ENCODE measurements at regions not wholly inside any gene's neighbourhood (a gene's known extent, or its start where the extent isn't known, plus 50 kb on each side); places are given as distances from the start of the nearest gene placed in this dataset.

DNA sequence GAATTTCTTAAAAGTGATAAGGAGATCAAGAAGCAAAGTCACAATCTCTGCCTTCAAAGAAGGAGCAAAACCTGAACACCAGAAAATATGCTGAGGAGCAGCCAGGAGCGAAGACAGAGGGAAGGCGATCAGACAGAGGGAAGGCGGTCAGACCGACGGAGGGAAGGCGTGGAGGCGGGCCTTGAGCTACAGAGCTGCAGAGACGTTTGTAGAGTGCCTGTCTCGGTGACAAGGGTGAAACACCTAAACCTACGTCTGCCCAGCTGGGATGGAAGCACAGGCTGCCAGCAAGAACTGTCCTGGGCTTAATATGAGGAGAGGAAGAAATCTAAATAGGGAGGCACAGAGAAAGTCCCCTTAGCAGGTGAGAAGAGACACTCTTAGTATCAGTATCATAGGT is 476.0 kb downstream of the OCA2 start (continued):
- no peak for TF ChIP-seq PAF1 (CRISPR knock-in tag; IDR thresholded peaks at IDR 0.05)
- no peak for TF ChIP-seq PRMT3 (CRISPR knock-in tag; IDR thresholded peaks at IDR 0.05; ENCODE audit: borderline replicate concordance, low read depth)
- TF ChIP-seq, protein P1, sequence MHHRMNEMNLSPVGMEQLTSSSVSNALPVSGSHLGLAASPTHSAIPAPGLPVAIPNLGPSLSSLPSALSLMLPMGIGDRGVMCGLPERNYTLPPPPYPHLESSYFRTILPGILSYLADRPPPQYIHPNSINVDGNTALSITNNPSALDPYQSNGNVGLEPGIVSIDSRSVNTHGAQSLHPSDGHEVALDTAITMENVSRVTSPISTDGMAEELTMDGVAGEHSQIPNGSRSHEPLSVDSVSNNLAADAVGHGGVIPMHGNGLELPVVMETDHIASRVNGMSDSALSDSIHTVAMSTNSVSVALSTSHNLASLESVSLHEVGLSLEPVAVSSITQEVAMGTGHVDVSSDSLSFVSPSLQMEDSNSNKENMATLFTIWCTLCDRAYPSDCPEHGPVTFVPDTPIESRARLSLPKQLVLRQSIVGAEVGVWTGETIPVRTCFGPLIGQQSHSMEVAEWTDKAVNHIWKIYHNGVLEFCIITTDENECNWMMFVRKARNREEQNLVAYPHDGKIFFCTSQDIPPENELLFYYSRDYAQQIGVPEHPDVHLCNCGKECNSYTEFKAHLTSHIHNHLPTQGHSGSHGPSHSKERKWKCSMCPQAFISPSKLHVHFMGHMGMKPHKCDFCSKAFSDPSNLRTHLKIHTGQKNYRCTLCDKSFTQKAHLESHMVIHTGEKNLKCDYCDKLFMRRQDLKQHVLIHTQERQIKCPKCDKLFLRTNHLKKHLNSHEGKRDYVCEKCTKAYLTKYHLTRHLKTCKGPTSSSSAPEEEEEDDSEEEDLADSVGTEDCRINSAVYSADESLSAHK (CRISPR knock-in tag; IDR thresholded peaks at IDR 0.05; ENCODE audit: borderline replicate concordance): no peak
- TF ChIP-seq ZNF839 (CRISPR knock-in tag; IDR thresholded peaks at IDR 0.05; ENCODE audit: borderline replicate concordance): no peak
- no peak for TF ChIP-seq NBN (conservative IDR thresholded peaks at IDR 0.05)
- no peak for TF ChIP-seq NR2F6 (IDR thresholded peaks at IDR 0.05)
- no peak for TF ChIP-seq NR2F6 (CRISPR knock-in tag; IDR thresholded peaks at IDR 0.05)
- TF ChIP-seq SOX13 (IDR thresholded peaks at IDR 0.05): no peak
- no peak for TF ChIP-seq SOX13 (CRISPR knock-in tag; conservative IDR thresholded peaks at IDR 0.05 in 1 of 2, IDR thresholded peaks at IDR 0.05 in 1 of 2)

GRCh38 chr15:27622371-27622770 is 476.7 kb downstream of the OCA2 start:
- Histone ChIP-seq H3K9ac (ENCODE audit: insufficient read depth, low read depth, low read length) (no peak overlapping the region), H3K79me2 (ENCODE audit: insufficient read depth, low read length) (no peaks in the 10 kb centered on the region), H3K4me3 (replicated peaks in 1 of 3; ENCODE audit: insufficient read depth in 1 of 3, low read depth in 2 of 3, low read length in 3 of 3) (no peak overlapping the region), H3K27ac (ENCODE audit: extremely low read length, insufficient read depth, low read length) (no peak overlapping the region), H3K27me3 (ENCODE audit: control insufficient read depth in 1 of 2, insufficient read depth in 2 of 2, low read length in 2 of 2) (0 out of 5 replicates have a peak, but pooled peaks cover 0 to 2% of the 10 kb centered on the region in 2 experiments), H3K4me2 (ENCODE audit: low read depth, low read length) (no peak overlapping the region), H3K36me3 (replicated peaks in 1 of 2; ENCODE audit: control insufficient read depth in 1 of 2, insufficient read depth in 2 of 2, low read length in 2 of 2) (no peaks in the 10 kb centered on the region), H4K20me1 (ENCODE audit: insufficient read depth, low read length) (no peaks in the 10 kb centered on the region), H3K4me1 (ENCODE audit: insufficient read depth, low read length) (no peaks in the 10 kb centered on the region), H2AFZ (ENCODE audit: low read length) (no peak overlapping the region), H3K9me3 (ENCODE audit: low read length) (peaks cover 9% of the 10 kb centered on the region)
- in situ Hi-C loops (cut with HindIII; ENCODE audit: extremely low pct_ligation_motif_present, low pct_unique_long_range_greater_than_20kb): no loop called here
- intact Hi-C loops (cut with micrococcal nuclease; ENCODE audit: unreplicated experiment): no loop called here
- FAIRE-seq (no peak), ATAC-seq (no peak), DNase-seq (ENCODE audit: low spot score) (no peak)
- CTCF ChIA-PET (ENCODE audit: low intra/inter-chr PET ratio, low total read pairs): no interaction called here
- POLR2A ChIA-PET: no interaction called here
- BruUV-seq (replicated peaks): no TSS peak
- TF ChIP-seq ZNF569 (CRISPR knock-in tag; IDR thresholded peaks at IDR 0.05; ENCODE audit: borderline replicate concordance) (no peak), ZBTB3 (CRISPR knock-in tag; IDR thresholded peaks at IDR 0.05; ENCODE audit: borderline replicate concordance, low read depth) (no peak), ZNF101 (CRISPR knock-in tag; IDR thresholded peaks at IDR 0.05; ENCODE audit: borderline replicate concordance, low read depth) (no peak), ZNF44 (CRISPR knock-in tag; IDR thresholded peaks at IDR 0.05) (no peak), MYC (CRISPR knock-in tag; IDR thresholded peaks at IDR 0.05; ENCODE audit: borderline replicate concordance) (no peak), ZNF816 (CRISPR knock-in tag; IDR thresholded peaks at IDR 0.05; ENCODE audit: borderline replicate concordance) (no peak), ZBTB7B (CRISPR knock-in tag; IDR thresholded peaks at IDR 0.05) (no peak), ZMAT3 (CRISPR knock-in tag; conservative IDR thresholded peaks at IDR 0.05) (no peak), CEBPG (CRISPR knock-in tag; IDR thresholded peaks at IDR 0.05) (no peak), ZNF660 (CRISPR knock-in tag; IDR thresholded peaks at IDR 0.05; ENCODE audit: borderline replicate concordance, low read depth) (no peak), ZNF12 (CRISPR knock-in tag; IDR thresholded peaks at IDR 0.05) (no peak), SOX13 (IDR thresholded peaks at IDR 0.05) (no peak), SOX13 (CRISPR knock-in tag; conservative IDR thresholded peaks at IDR 0.05 in 1 of 2, IDR thresholded peaks at IDR 0.05 in 1 of 2) (no peak)
- TF ChIP-seq, protein P2, sequence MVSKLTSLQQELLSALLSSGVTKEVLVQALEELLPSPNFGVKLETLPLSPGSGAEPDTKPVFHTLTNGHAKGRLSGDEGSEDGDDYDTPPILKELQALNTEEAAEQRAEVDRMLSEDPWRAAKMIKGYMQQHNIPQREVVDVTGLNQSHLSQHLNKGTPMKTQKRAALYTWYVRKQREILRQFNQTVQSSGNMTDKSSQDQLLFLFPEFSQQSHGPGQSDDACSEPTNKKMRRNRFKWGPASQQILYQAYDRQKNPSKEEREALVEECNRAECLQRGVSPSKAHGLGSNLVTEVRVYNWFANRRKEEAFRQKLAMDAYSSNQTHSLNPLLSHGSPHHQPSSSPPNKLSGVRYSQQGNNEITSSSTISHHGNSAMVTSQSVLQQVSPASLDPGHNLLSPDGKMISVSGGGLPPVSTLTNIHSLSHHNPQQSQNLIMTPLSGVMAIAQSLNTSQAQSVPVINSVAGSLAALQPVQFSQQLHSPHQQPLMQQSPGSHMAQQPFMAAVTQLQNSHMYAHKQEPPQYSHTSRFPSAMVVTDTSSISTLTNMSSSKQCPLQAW (CRISPR knock-in tag; IDR thresholded peaks at IDR 0.05): no peak
- TF ChIP-seq, protein P3, sequence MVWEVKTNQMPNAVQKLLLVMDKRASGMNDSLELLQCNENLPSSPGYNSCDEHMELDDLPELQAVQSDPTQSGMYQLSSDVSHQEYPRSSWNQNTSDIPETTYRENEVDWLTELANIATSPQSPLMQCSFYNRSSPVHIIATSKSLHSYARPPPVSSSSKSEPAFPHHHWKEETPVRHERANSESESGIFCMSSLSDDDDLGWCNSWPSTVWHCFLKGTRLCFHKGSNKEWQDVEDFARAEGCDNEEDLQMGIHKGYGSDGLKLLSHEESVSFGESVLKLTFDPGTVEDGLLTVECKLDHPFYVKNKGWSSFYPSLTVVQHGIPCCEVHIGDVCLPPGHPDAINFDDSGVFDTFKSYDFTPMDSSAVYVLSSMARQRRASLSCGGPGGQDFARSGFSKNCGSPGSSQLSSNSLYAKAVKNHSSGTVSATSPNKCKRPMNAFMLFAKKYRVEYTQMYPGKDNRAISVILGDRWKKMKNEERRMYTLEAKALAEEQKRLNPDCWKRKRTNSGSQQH (CRISPR knock-in tag; IDR thresholded peaks at IDR 0.05; ENCODE audit: low read depth): no peak

Data from HepG2 (cell line).